ENCODE measurements at regions not wholly inside any gene's neighbourhood (a gene's known extent, or its start where the extent isn't known, plus 50 kb on each side); places are given as distances from the start of the nearest gene placed in this dataset.
"Not testable (repeated sequence)": the region's sequence is repeated elsewhere in the genome, so short reads cannot be mapped to it uniquely, and the experiment has no call there.

GRCh38 chr1:90308421-90308820, 313.5 kb downstream of the ZNF326 start:
- Histone ChIP-seq H3K36me3 (ENCODE audit: insufficient read depth, low read length) (no peaks in the 10 kb centered on the region), H3K9ac (ENCODE audit: insufficient read length) (no peak overlapping the region), H3K9me3 (ENCODE audit: low read depth, low read length) (no peaks in the 10 kb centered on the region; the same call in 1 of the 2 replicates), H3K4me3 (peak overlapping the region; percentile 16; the same call in 1 of the 2 replicates), H3K27ac (peak overlapping the region; percentile 93)
- no peak for DNase-seq (ENCODE audit: low read depth, low spot score)
- TF ChIP-seq EZH2 (IDR thresholded peaks at IDR 0.05) (no peak), FOXP2 (optimal IDR thresholded peaks at IDR 0.05; ENCODE audit: control extremely low read depth, extremely low read length, insufficient read depth) (no peak), POLR2AphosphoS5 (IDR thresholded peaks at IDR 0.05; ENCODE audit: borderline replicate concordance, low read depth, low read length) (no peak)

- H3K9ac ChIP-seq (ENCODE audit: insufficient read length): no peak overlapping the region
- no peak overlapping the region for H3K4me3 ChIP-seq
- no peaks in the 10 kb centered on the region for H3K36me3 ChIP-seq (ENCODE audit: insufficient read depth, low read length)
- H3K27ac ChIP-seq: no peak overlapping the region
- H3K9me3 ChIP-seq (ENCODE audit: low read depth, low read length): no peaks in the 10 kb centered on the region; the same call in 1 of the 2 replicates
- DNase-seq (ENCODE audit: low read depth, low spot score): no peak
- TF ChIP-seq EZH2 (IDR thresholded peaks at IDR 0.05): no peak
Observed at GRCh38 chr1:90305577-90305976, 310.7 kb downstream of the ZNF326 start.

DNA sequence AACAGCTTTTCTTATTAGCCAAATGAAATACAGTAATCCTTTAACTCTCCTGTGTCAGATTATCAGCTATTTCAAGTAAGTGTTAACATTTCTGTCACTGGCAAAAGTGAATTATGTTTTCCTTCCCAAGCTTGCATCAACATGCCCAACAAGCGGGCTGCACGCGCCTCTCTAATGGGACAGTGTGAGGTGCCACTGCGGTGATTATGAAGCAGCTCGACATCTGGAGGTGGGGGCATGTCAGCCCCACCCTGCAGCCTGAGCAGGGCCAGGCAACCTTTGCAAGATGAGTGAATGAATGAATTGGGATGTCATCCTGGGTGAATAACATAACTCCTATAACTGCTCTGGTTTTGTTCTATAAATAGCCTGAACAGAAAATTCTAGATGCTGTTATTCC, 301.4 kb downstream of the ZNF326 start:
- Histone ChIP-seq H3K36me3 (ENCODE audit: insufficient read depth, low read length) (no peaks in the 10 kb centered on the region), H3K27ac (no peak overlapping the region), H3K4me3 (no peak overlapping the region), H3K9ac (ENCODE audit: insufficient read length) (no peak overlapping the region), H3K9me3 (ENCODE audit: low read depth, low read length) (no peaks in the 10 kb centered on the region)
- TF ChIP-seq FOXP2 (optimal IDR thresholded peaks at IDR 0.05; ENCODE audit: control extremely low read depth, extremely low read length, insufficient read depth): no peak
- TF ChIP-seq EZH2 (IDR thresholded peaks at IDR 0.05): no peak
- TF ChIP-seq POLR2AphosphoS5 (IDR thresholded peaks at IDR 0.05; ENCODE audit: borderline replicate concordance, low read depth, low read length): no peak
- no peak for DNase-seq (ENCODE audit: low read depth, low spot score)

DNA sequence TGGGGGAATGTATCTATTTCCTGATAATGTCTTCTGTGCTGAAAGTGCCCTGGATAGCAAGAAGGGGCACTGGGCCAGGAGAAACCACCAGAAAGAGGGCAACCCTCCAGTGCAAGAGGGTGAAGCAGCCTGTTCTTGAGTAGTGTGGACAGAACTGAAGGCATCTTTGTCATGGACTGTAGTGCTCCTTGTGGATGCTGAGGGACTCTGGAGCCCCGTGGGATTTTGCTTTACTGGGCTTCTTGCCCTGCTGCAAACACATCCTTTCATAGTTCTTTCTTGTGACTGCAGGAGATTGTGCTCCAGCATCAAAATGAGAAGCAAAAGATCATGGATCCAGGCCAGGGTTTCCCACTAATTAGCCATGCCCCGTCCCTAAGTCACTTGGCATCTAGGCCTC, 300.6 kb downstream of the ZNF326 start:
- Histone ChIP-seq H3K27ac (no peak overlapping the region), H3K4me3 (no peak overlapping the region), H3K9ac (ENCODE audit: insufficient read length) (no peak overlapping the region), H3K36me3 (ENCODE audit: insufficient read depth, low read length) (no peaks in the 10 kb centered on the region), H3K9me3 (ENCODE audit: low read depth, low read length) (no peaks in the 10 kb centered on the region)
- TF ChIP-seq EZH2 (IDR thresholded peaks at IDR 0.05): no peak
- no peak for TF ChIP-seq POLR2AphosphoS5 (IDR thresholded peaks at IDR 0.05; ENCODE audit: borderline replicate concordance, low read depth, low read length)
- no peak for TF ChIP-seq FOXP2 (optimal IDR thresholded peaks at IDR 0.05; ENCODE audit: control extremely low read depth, extremely low read length, insufficient read depth)
- no peak for DNase-seq (ENCODE audit: low read depth, low spot score)

- peak overlapping the region; percentile 91 for H3K27ac ChIP-seq
- H3K4me3 ChIP-seq: peak overlapping the region; percentile 31
- TF ChIP-seq EZH2 (IDR thresholded peaks at IDR 0.05) (no peak), POLR2AphosphoS5 (IDR thresholded peaks at IDR 0.05; ENCODE audit: borderline replicate concordance, low read depth, low read length) (peak; percentile 60; the same call in 1 of the 2 replicates)
- no peaks in the 10 kb centered on the region for H3K36me3 ChIP-seq (ENCODE audit: insufficient read depth, low read length)
- peak; percentile 72 for DNase-seq (ENCODE audit: low read depth, low spot score)
- no peak overlapping the region for H3K9ac ChIP-seq (ENCODE audit: insufficient read length)
- H3K9me3 ChIP-seq (ENCODE audit: low read depth, low read length): no peaks in the 10 kb centered on the region
Observed at GRCh38 chr1:90291431-90292216, 296.7 kb downstream of the ZNF326 start.

DNA sequence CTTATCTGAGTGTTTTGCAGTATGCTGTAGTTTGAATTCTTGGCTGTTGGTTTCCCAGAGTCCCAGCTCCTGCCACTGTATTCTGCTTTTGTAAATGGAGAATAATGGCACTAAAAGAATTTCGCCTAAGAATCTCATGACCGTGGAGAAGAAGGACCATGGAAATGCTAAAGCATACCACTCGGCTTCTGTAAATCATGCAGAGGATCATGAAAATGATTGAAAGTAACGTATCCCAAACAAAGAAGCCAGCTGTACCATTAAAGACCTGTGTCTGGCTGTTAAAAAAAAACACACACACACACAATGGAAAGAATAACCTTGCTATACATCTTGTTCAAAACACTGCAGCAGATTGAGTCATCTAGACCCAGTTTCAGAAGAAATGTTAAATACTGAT, 287.9 kb downstream of the ZNF326 start:
- H3K36me3 ChIP-seq (ENCODE audit: insufficient read depth, low read length): no peaks in the 10 kb centered on the region
- no peak overlapping the region for H3K27ac ChIP-seq
- H3K4me3 ChIP-seq: no peak overlapping the region
- TF ChIP-seq EZH2 (IDR thresholded peaks at IDR 0.05) (no peak), FOXP2 (optimal IDR thresholded peaks at IDR 0.05; ENCODE audit: control extremely low read depth, extremely low read length, insufficient read depth) (no peak), POLR2AphosphoS5 (IDR thresholded peaks at IDR 0.05; ENCODE audit: borderline replicate concordance, low read depth, low read length) (no peak)
- H3K9me3 ChIP-seq (ENCODE audit: low read depth, low read length): no peaks in the 10 kb centered on the region
- no peak overlapping the region for H3K9ac ChIP-seq (ENCODE audit: insufficient read length)
- no peak for DNase-seq (ENCODE audit: low read depth, low spot score)

DNA sequence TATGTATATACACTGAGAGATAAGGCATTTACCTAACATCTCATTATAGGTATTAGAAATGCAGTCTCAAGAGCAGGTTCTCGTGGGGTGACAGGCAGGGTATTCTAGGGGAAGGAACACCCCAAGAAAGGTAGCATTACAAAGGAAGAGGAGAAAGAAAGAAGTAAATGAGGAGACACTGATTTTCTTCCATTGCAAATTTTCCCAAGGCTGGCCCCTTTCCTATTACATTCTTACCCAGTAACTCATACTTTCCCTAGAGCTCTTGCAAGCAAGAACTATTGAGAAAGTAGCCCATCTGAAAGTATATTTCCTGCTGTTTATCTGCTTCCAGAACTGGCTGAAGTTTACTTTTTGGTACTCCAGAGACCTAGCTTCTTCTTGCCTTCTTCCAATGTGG, 287.0 kb downstream of the ZNF326 start:
- not testable (repeated sequence) for DNase-seq (ENCODE audit: low read depth, low spot score); H3K36me3 ChIP-seq (ENCODE audit: insufficient read depth, low read length); H3K9me3 ChIP-seq (ENCODE audit: low read depth, low read length); H3K4me3 ChIP-seq; H3K9ac ChIP-seq (ENCODE audit: insufficient read length); H3K27ac ChIP-seq

DNA sequence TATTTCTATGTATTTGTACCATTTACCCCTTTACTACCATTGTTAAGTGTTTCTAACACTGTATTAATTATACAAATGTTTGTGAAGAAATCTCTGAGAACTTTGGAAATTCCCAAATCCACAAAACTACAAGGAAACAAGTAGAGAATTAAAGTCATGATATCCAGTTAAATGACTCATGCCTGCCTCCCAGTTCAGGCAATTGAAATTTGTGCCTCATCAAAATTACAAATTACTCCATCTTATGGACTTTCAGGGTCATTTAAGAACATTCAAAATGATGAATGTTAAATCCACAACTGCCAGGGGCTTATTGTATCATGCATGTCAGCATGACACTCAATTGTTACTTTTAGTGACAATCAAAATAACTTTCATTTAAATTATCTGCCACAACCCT, 282.4 kb downstream of the ZNF326 start:
- Histone ChIP-seq H3K27ac (no peak overlapping the region), H3K9me3 (ENCODE audit: low read depth, low read length) (no peaks in the 10 kb centered on the region), H3K9ac (ENCODE audit: insufficient read length) (no peak overlapping the region), H3K36me3 (ENCODE audit: insufficient read depth, low read length) (no peaks in the 10 kb centered on the region), H3K4me3 (no peak overlapping the region)
- no peak for TF ChIP-seq EZH2 (IDR thresholded peaks at IDR 0.05)
- no peak for DNase-seq (ENCODE audit: low read depth, low spot score)

- Histone ChIP-seq H3K9ac (ENCODE audit: insufficient read length) (no peak overlapping the region), H3K4me3 (no peak overlapping the region), H3K9me3 (ENCODE audit: low read depth, low read length) (no peaks in the 10 kb centered on the region), H3K36me3 (ENCODE audit: insufficient read depth, low read length) (no peaks in the 10 kb centered on the region), H3K27ac (no peak overlapping the region)
- no peak for DNase-seq (ENCODE audit: low read depth, low spot score)
- no peak for TF ChIP-seq EZH2 (IDR thresholded peaks at IDR 0.05)
Observed at GRCh38 chr1:90274376-90274775, 279.5 kb downstream of the ZNF326 start.
